ENCODE measurements at regions not wholly inside any gene's neighbourhood (a gene's known extent, or its start where the extent isn't known, plus 50 kb on each side); places are given as distances from the start of the nearest gene placed in this dataset.

- Mint-ChIP-seq H3K4me3 (no peak overlapping the region), H3K36me3 (ENCODE audit: low read depth) (no peaks in the 10 kb centered on the region), H3K4me1 (ENCODE audit: low read depth) (no peaks in the 10 kb centered on the region), H3K9me3 (no peaks in the 10 kb centered on the region), H3K27ac (no peak overlapping the region), H3K27me3 (ENCODE audit: low read depth) (no peaks in the 10 kb centered on the region)
These were observed 70.5 kb upstream of the RNU6ATAC start for GRCh38 chr9:134234687-134235359.

- Mint-ChIP-seq H3K9me3 (no peaks in the 10 kb centered on the region), H3K27ac (no peak overlapping the region), H3K4me1 (ENCODE audit: low read depth) (no peaks in the 10 kb centered on the region), H3K36me3 (ENCODE audit: low read depth) (no peaks in the 10 kb centered on the region), H3K4me3 (no peak overlapping the region), H3K27me3 (ENCODE audit: low read depth) (no peaks in the 10 kb centered on the region)
These were observed 71.0 kb upstream of the RNU6ATAC start for GRCh38 chr9:134235366-134235765.

DNA sequence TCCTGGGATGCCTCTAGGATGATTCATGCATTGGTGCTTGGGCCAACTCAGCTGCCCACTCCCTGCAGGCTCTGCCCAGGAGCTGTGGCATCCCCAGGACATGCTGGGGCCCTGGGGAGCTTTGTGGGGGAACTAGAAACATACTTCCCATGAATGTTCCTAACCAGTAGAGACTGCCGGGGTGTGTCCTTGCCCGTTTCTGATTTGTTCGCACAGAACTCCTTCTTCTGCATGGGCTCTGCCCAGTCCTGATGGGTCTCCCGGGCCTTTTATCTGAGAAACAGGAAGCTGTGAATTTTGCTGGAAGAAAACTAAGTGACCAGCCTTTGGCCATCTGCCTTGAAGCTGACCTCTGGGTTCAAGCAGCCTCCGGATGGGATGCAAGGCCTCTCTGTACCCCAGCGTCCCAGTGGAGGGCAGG, 71.6 kb upstream of the RNU6ATAC start:
- Mint-ChIP-seq H3K4me1 (ENCODE audit: low read depth) (no peaks in the 10 kb centered on the region), H3K9me3 (no peaks in the 10 kb centered on the region), H3K4me3 (no peak overlapping the region), H3K27me3 (ENCODE audit: low read depth) (no peaks in the 10 kb centered on the region), H3K36me3 (ENCODE audit: low read depth) (no peaks in the 10 kb centered on the region), H3K27ac (no peak overlapping the region)

DNA sequence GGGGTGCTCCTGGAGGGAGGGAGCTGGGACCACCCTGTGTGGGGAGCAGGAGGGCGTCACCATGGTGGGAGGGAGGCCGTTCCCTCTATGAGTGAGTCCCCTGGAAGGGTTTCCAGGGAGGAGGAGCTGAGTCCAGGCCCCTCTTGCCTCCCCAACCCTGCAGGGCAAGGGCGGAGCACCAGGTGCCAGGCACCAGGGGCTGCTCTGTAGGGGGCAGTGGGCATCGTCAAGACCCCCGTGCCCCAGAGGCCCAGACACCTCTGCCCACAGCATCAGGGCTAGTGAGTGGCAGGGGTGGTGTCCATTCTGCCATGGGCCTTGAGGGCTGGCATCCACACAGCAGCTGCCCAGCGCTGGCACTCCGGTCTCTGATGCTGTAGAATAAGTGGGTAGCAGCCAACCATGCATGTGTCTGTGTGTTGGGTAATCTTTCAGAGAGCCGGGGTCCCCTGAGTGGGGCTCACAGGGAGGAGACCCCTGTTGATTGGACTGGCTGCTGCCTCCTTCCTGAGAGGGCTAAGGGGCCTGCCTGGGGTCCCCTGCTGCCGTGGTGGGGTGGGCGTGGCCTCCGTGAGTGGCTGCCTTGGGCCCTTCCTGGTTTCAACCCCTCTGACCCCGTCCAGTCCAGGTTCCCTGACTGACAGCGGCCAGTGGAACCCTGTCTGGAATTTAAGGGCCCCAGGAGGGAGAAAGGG, 72.7 kb upstream of the RNU6ATAC start:
- Mint-ChIP-seq H3K36me3 (ENCODE audit: low read depth) (no peaks in the 10 kb centered on the region), H3K27ac (no peak overlapping the region), H3K9me3 (no peaks in the 10 kb centered on the region), H3K4me3 (no peak overlapping the region), H3K4me1 (ENCODE audit: low read depth) (no peaks in the 10 kb centered on the region), H3K27me3 (ENCODE audit: low read depth) (no peaks in the 10 kb centered on the region)

- no peaks in the 10 kb centered on the region for H3K9me3 Mint-ChIP-seq
- peaks cover 3% of the 10 kb centered on the region for H3K27me3 Mint-ChIP-seq (ENCODE audit: low read depth)
- H3K4me3 Mint-ChIP-seq, result no peak overlapping the region
- H3K4me1 Mint-ChIP-seq (ENCODE audit: low read depth), result no peaks in the 10 kb centered on the region
- H3K36me3 Mint-ChIP-seq (ENCODE audit: low read depth), result no peaks in the 10 kb centered on the region
- H3K27ac Mint-ChIP-seq, result no peak overlapping the region
These were observed 73.4 kb upstream of the RNU6ATAC start for GRCh38 chr9:134237630-134238265.

DNA sequence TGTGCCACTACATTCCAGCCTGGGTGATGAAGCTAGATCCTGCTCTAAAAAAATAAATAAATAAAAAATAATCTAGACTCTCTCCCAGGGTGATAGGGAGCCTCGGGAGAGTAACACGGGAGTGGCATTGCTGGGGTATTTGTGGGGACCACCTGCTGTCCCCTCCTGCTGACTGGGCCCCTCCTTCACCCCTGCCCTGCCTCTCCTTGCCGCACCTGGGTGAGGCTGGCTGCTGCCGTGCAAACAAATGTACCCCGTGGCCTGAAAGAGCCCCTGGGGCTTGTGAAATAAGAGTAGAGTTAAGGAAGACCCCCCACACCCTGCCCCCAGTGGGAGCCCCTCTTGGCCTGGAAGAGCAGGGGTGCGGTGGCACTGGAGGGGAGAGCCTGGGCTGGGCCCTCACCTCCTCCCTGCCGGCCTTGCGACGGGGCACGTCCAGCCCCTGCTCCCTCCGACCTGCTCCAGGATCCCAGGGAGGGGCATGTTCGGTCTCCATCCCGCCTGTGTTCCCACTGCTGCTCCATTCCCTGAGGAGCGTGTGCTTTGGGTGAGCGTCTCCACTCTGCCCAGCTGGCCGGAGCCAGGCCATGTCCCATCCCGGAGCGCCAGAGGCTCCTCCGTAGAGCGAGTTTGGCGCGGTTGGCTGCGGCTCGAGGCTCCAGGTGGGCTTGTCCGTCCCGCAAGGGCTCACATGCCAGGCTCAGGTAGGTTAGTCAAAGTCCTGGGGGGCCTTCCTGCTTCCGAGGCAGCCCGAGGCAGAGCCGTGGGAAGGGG, 75.0 kb upstream of the RNU6ATAC start:
- Mint-ChIP-seq H3K9me3 (no peaks in the 10 kb centered on the region), H3K36me3 (ENCODE audit: low read depth) (no peaks in the 10 kb centered on the region), H3K4me1 (ENCODE audit: low read depth) (peaks cover 4% of the 10 kb centered on the region), H3K27ac (no peak overlapping the region), H3K27me3 (ENCODE audit: low read depth) (peaks cover 10% of the 10 kb centered on the region), H3K4me3 (no peak overlapping the region)

GRCh38 chr9:134239939-134240338, 75.6 kb upstream of the RNU6ATAC start:
- peaks cover under 1% of the 10 kb centered on the region for H3K9me3 Mint-ChIP-seq
- no peak overlapping the region for H3K27ac Mint-ChIP-seq
- H3K36me3 Mint-ChIP-seq (ENCODE audit: low read depth), result no peaks in the 10 kb centered on the region
- peaks cover 4% of the 10 kb centered on the region for H3K4me1 Mint-ChIP-seq (ENCODE audit: low read depth)
- H3K4me3 Mint-ChIP-seq, result no peak overlapping the region
- H3K27me3 Mint-ChIP-seq (ENCODE audit: low read depth), result peaks cover 12% of the 10 kb centered on the region

DNA sequence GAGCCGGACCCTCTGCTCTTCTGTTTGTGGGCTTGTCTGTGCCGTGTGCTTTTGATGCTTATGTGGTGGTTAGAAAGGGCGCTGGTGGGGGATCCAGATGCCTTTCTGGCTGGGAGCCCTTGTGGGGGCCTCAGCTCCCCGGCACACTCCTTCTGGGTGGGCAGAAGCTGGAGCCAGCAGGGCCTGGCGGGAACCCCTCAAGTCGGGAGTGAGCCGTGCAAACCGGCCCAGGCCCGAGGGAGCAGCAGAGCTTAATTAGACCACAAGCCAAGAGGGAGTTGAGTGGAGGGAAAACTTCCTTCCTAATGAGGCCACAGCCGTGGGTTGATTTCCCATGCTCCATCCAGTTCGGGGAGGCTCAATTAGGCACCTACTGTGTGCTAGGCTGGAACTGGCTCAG, 76.0 kb upstream of the RNU6ATAC start:
- H3K4me1 Mint-ChIP-seq (ENCODE audit: low read depth), result peaks cover 4% of the 10 kb centered on the region
- H3K36me3 Mint-ChIP-seq (ENCODE audit: low read depth), result no peaks in the 10 kb centered on the region
- no peak overlapping the region for H3K4me3 Mint-ChIP-seq
- peaks cover 12% of the 10 kb centered on the region for H3K27me3 Mint-ChIP-seq (ENCODE audit: low read depth)
- H3K9me3 Mint-ChIP-seq, result peaks cover 3% of the 10 kb centered on the region
- no peak overlapping the region for H3K27ac Mint-ChIP-seq

DNA sequence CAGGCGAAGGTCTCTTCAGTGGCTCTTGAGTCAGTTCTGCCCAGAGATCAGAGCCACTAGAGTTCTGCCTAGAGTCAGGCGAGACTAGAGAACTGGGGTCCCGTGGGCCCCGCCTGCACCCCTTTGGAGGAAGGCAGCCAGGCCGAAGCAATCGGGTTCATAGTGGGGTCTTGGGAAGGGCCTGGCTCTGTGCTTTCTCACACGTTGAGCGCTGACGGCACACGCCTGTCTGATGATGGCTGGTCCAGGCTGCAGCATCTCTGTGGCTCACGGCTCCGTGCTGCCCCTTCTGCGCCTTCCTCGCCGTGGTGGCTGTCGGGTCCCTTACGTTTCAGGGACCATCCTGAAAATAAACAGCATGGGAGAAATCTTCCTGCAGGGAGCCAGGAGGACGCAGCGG, 78.3 kb upstream of the RNU6ATAC start:
- peaks cover 11% of the 10 kb centered on the region for H3K9me3 Mint-ChIP-seq
- H3K27me3 Mint-ChIP-seq (ENCODE audit: low read depth), result peaks cover 12% of the 10 kb centered on the region
- no peak overlapping the region for H3K27ac Mint-ChIP-seq
- no peak overlapping the region for H3K4me3 Mint-ChIP-seq
- H3K4me1 Mint-ChIP-seq (ENCODE audit: low read depth), result peaks cover 4% of the 10 kb centered on the region
- no peaks in the 10 kb centered on the region for H3K36me3 Mint-ChIP-seq (ENCODE audit: low read depth)

GRCh38 chr9:134243778-134244467, 79.6 kb upstream of the RNU6ATAC start:
- no peaks in the 10 kb centered on the region for H3K36me3 Mint-ChIP-seq (ENCODE audit: low read depth)
- peak overlapping the region; percentile 6 for H3K4me3 Mint-ChIP-seq
- peaks cover 4% of the 10 kb centered on the region for H3K4me1 Mint-ChIP-seq (ENCODE audit: low read depth)
- H3K27ac Mint-ChIP-seq, result peak overlapping the region; percentile 4
- H3K27me3 Mint-ChIP-seq (ENCODE audit: low read depth), result peaks cover 12% of the 10 kb centered on the region
- H3K9me3 Mint-ChIP-seq, result peaks cover 18% of the 10 kb centered on the region

DNA sequence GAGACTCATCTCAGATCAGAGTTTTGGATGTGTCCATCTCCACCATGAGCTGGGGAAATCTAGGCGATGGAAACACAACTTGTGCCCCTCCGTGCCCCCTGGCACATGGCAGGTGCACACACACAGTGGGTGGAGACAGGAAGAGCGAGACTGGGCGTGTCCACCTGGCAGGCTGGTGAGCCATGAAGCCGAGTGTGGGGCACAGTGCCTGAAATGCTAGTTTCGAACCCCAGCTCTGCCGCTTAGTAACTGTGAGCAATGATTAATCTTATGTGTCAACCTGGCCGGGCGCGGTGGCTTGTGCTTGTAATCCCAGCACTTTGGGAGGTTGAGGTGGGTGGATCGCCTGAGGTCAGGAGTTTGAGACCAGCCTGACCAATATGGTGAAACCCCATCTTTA, 80.8 kb upstream of the RNU6ATAC start:
- Mint-ChIP-seq H3K27me3 (ENCODE audit: low read depth) (peaks cover 12% of the 10 kb centered on the region), H3K9me3 (peaks cover 18% of the 10 kb centered on the region), H3K36me3 (ENCODE audit: low read depth) (no peaks in the 10 kb centered on the region), H3K27ac (no peak overlapping the region), H3K4me3 (no peak overlapping the region), H3K4me1 (ENCODE audit: low read depth) (peaks cover 4% of the 10 kb centered on the region)

- H3K27me3 Mint-ChIP-seq (ENCODE audit: low read depth), result peaks cover 8% of the 10 kb centered on the region
- H3K27ac Mint-ChIP-seq, result no peak overlapping the region
- no peaks in the 10 kb centered on the region for H3K36me3 Mint-ChIP-seq (ENCODE audit: low read depth)
- H3K4me3 Mint-ChIP-seq, result no peak overlapping the region
- peaks cover 18% of the 10 kb centered on the region for H3K9me3 Mint-ChIP-seq
- peaks cover 4% of the 10 kb centered on the region for H3K4me1 Mint-ChIP-seq (ENCODE audit: low read depth)
These were observed 78.2 kb upstream of the RXRA start for GRCh38 chr9:134247918-134248631.

- Mint-ChIP-seq H3K9me3 (peaks cover 12% of the 10 kb centered on the region), H3K27me3 (ENCODE audit: low read depth) (no peaks in the 10 kb centered on the region), H3K36me3 (ENCODE audit: low read depth) (no peaks in the 10 kb centered on the region), H3K4me3 (no peak overlapping the region), H3K4me1 (ENCODE audit: low read depth) (no peaks in the 10 kb centered on the region), H3K27ac (no peak overlapping the region)
These were observed 74.8 kb upstream of the RXRA start for GRCh38 chr9:134251296-134252069.
